OCI-LY1 (cell line): ENCODE measurements at regions not wholly inside any gene's neighbourhood (a gene's known extent, or its start where the extent isn't known, plus 50 kb on each side); places are given as distances from the start of the nearest gene placed in this dataset.

Source experiments
- H2AFZ ChIP-seq: fragments of 200-600 bp; sonication (generic), shearing (Covaris generic); 2 replicates; pipeline ENCODE4 v1.6.0; 2014; ENCODE audit warnings: antibody characterized with exemption, mild to moderate bottlenecking, low read length
- H3F3A ChIP-seq: fragments of 200-600 bp; sonication (generic), shearing (Covaris generic); 2 replicates; pipeline ENCODE4 v1.6.0; 2014; ENCODE audit warnings: mild to moderate bottlenecking, antibody characterized with exemption, low read length, moderate library complexity; ENCODE audit not compliant: insufficient read depth
- H3K27ac ChIP-seq: fragments of 200-600 bp; sonication (generic); 2 replicates; pipeline ENCODE4 v1.5.1; 2014; ENCODE audit warnings: low read length, mixed run types, mild to moderate bottlenecking, low read depth; ENCODE audit not compliant: poor library complexity, severe bottlenecking
- H3K27me3 ChIP-seq: fragments of 200-600 bp; sonication (generic); 2 replicates; pipeline ENCODE4 v1.6.0; 2014; ENCODE audit warnings: antibody characterized with exemption, mild to moderate bottlenecking, low read length, moderate library complexity; ENCODE audit not compliant: insufficient read depth
- H3K36me3 ChIP-seq: fragments of 200-600 bp; sonication (generic); 2 replicates; pipeline ENCODE4 v1.6.1; 2014; ENCODE audit warnings: mild to moderate bottlenecking, antibody characterized with exemption, low read length, moderate library complexity, mixed read lengths; ENCODE audit not compliant: insufficient read depth
- H3K4me1 ChIP-seq: fragments of 200-600 bp; sonication (generic); 2 replicates; pipeline ENCODE4 v1.5.1; 2014; ENCODE audit warnings: mild to moderate bottlenecking, low read length, moderate library complexity; ENCODE audit not compliant: insufficient read depth, severe bottlenecking
- H3K4me2 ChIP-seq: fragments of 200-600 bp; sonication (generic), shearing (Covaris generic); 2 replicates; pipeline ENCODE4 v1.6.1; 2014; ENCODE audit warnings: low read length
- H3K4me3 ChIP-seq: fragments of 200-600 bp; sonication (generic); 2 replicates; pipeline ENCODE4 v1.5.1; 2014; ENCODE audit warnings: low read length, low read depth, mild to moderate bottlenecking, mixed read lengths; ENCODE audit not compliant: poor library complexity, severe bottlenecking
- H3K79me2 ChIP-seq: fragments of 200-600 bp; shearing (Covaris generic); 2 replicates; pipeline ENCODE4 v1.6.1; 2016; ENCODE audit warnings: mixed run types, low read length, mixed read lengths; ENCODE audit not compliant: insufficient read depth
- H3K9ac ChIP-seq: fragments of 200-600 bp; sonication (generic), shearing (Covaris generic); 2 replicates; pipeline ENCODE4 v1.6.1; 2014; ENCODE audit warnings: mild to moderate bottlenecking, low read length, mixed read lengths
- H3K9me2 ChIP-seq: fragments of 200-600 bp; sonication (generic), shearing (Covaris generic); 2 replicates; pipeline ENCODE4 v1.6.1; 2014; ENCODE audit warnings: low read depth, mild to moderate bottlenecking, low read length, mixed read lengths
- H3K9me3 ChIP-seq: fragments of 200-600 bp; shearing (Covaris generic); 2 replicates; pipeline ENCODE4 v1.6.1; 2014; ENCODE audit warnings: low read length, mixed read lengths
- H4K20me1 ChIP-seq: fragments of 200-600 bp; sonication (generic), shearing (Covaris generic); 2 replicates; pipeline ENCODE4 v1.6.0; 2016; ENCODE audit warnings: mild to moderate bottlenecking, low read length; ENCODE audit not compliant: insufficient read depth
- CTCF ChIP-seq: fragments of 200-600 bp; sonication (generic), shearing (Covaris generic); IDR thresholded peaks from 2 replicates; pipeline ENCODE4 v1.5.1; 2017; ENCODE audit warnings: mild to moderate bottlenecking, antibody characterized with exemption, low read length, moderate library complexity, mixed read lengths
- EZH2 ChIP-seq: fragments of 200-600 bp; sonication (generic), shearing (Covaris generic); IDR thresholded peaks from 2 replicates; pipeline ENCODE4 v1.8.0; 2017; ENCODE audit warnings: borderline replicate concordance, mixed run types, mild to moderate bottlenecking, antibody characterized with exemption, low read length, moderate library complexity, mixed read lengths

- Histone ChIP-seq H3K4me1 (no peaks in the 10 kb centered on the region), H3F3A (no peaks in the 10 kb centered on the region), H3K4me3 (no peak overlapping the region), H3K9me2 (no peaks in the 10 kb centered on the region), H3K36me3 (no peaks in the 10 kb centered on the region), H3K27ac (no peak overlapping the region), H3K79me2 (no peaks in the 10 kb centered on the region), H3K27me3 (no peaks in the 10 kb centered on the region), H3K4me2 (no peak overlapping the region), H4K20me1 (no peaks in the 10 kb centered on the region), H3K9ac (no peak overlapping the region), H2AFZ (no peak overlapping the region), H3K9me3 (no peaks in the 10 kb centered on the region)
- TF ChIP-seq EZH2 (no peak), CTCF (no peak)
Observed at GRCh38 chr2:237194081-237194480, 108.4 kb downstream of the COPS8 start.

- Histone ChIP-seq H4K20me1 (no peaks in the 10 kb centered on the region), H3F3A (no peaks in the 10 kb centered on the region), H3K9ac (no peak overlapping the region), H3K36me3 (no peaks in the 10 kb centered on the region), H3K4me2 (no peak overlapping the region), H3K27me3 (no peaks in the 10 kb centered on the region), H3K9me3 (no peaks in the 10 kb centered on the region), H3K79me2 (no peaks in the 10 kb centered on the region), H3K9me2 (no peaks in the 10 kb centered on the region), H3K27ac (no peak overlapping the region), H3K4me1 (no peaks in the 10 kb centered on the region), H3K4me3 (no peak overlapping the region), H2AFZ (no peak overlapping the region)
- no peak for TF ChIP-seq EZH2
- no peak for TF ChIP-seq CTCF
Observed at GRCh38 chr2:237194906-237195305, 109.2 kb downstream of the COPS8 start.

- H3K9me2 ChIP-seq, result no peaks in the 10 kb centered on the region
- no peaks in the 10 kb centered on the region for H3K36me3 ChIP-seq
- H3K79me2 ChIP-seq, result no peaks in the 10 kb centered on the region
- no peak overlapping the region for H2AFZ ChIP-seq
- H3F3A ChIP-seq, result no peaks in the 10 kb centered on the region
- H4K20me1 ChIP-seq, result no peaks in the 10 kb centered on the region
- H3K9ac ChIP-seq, result no peak overlapping the region
- H3K27ac ChIP-seq, result no peak overlapping the region
- no peak for TF ChIP-seq CTCF
- TF ChIP-seq EZH2, result no peak
- H3K27me3 ChIP-seq, result 0 out of 2 replicates have a peak, but pooled peaks cover 5% of the 10 kb centered on the region
- H3K4me2 ChIP-seq, result no peak overlapping the region
- no peaks in the 10 kb centered on the region for H3K9me3 ChIP-seq
- no peaks in the 10 kb centered on the region for H3K4me1 ChIP-seq
- no peak overlapping the region for H3K4me3 ChIP-seq
Observed at GRCh38 chr2:237195396-237196120, 109.9 kb downstream of the COPS8 start.
